Neutrophil (primary cell): ENCODE measurements at regions not wholly inside any gene's neighbourhood (a gene's known extent, or its start where the extent isn't known, plus 50 kb on each side); places are given as distances from the start of the nearest gene placed in this dataset.
"Not testable (repeated sequence)": the region's sequence is repeated elsewhere in the genome, so short reads cannot be mapped to it uniquely, and the experiment has no call there.

Experiments used
- H3K27ac ChIP-seq: fragments of 200-600 bp; sonication (generic); 2 replicates; pipeline ENCODE4 v1.5.1; 2016; ENCODE audit warnings: mild to moderate bottlenecking, moderate library complexity
- H3K27me3 ChIP-seq: fragments of 200-600 bp; sonication (generic); 2 replicates; pipeline ENCODE4 v1.6.0; 2016; ENCODE audit warnings: mild to moderate bottlenecking
- H3K36me3 ChIP-seq: fragments of 200-600 bp; sonication (generic); 2 replicates; pipeline ENCODE4 v1.5.1; 2017
- H3K4me1 ChIP-seq, 2 experiments: fragments of 200-600 bp in 1 of 2; sonication (generic) in 1 of 2; 1 replicate in 1 of 2; 2 replicates in 1 of 2; pipeline versions ENCODE4 v1.5.1 to v1.6.1; 2013 to 2016; ENCODE audit warnings: low read depth in 1 of 2, low read length in 1 of 2, mild to moderate bottlenecking in 1 of 2, moderate library complexity in 1 of 2; ENCODE audit not compliant: control insufficient read depth in 1 of 2, insufficient read depth in 1 of 2
- H3K4me3 ChIP-seq, 2 experiments: fragments of 200-600 bp in 1 of 2; sonication (generic) in 1 of 2; 1 replicate in 1 of 2; 2 replicates in 1 of 2; pipeline ENCODE4 v1.5.1; 2013 to 2016; ENCODE audit warnings: low read depth in 1 of 2, low read length in 1 of 2, mild to moderate bottlenecking in 1 of 2, moderate library complexity in 1 of 2
- H3K9me3 ChIP-seq: fragments of 200-600 bp; sonication (generic); 2 replicates; pipeline ENCODE4 v1.5.1; 2016
- TF ChIP-seq, protein P1 (sequence below): fragments of 200-600 bp; sonication (generic); IDR thresholded peaks from 2 replicates; pipeline ENCODE4 v1.5.1; 2016; ENCODE audit warnings: antibody characterized with exemption

DNA sequence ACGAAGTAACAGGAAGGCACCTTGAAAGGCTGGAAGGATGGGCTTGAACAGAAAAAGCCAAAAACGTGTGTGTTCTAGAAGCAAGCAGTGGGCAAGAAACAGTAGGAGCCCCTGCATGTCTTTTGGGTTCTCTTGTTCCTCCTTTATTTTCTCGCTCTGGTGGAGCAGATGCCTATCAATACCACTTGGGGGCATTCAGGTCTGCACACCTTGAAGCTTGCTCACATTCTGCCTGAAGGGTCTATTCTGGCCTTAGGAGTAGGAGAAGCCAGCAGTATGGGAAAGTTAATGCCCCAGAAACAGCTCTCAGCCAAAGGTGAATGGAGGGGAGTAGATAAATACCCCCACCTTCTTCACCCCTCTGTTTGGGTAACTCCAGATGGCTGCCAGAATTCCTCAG lies 204.5 kb downstream of the TXNL1 start:
- Histone ChIP-seq H3K36me3 (no peaks in the 10 kb centered on the region), H3K4me3 (no peak overlapping the region), H3K4me1 (no peaks in the 10 kb centered on the region), H3K9me3 (no peaks in the 10 kb centered on the region), H3K27me3 (no peaks in the 10 kb centered on the region), H3K27ac (no peak overlapping the region)
- TF ChIP-seq, protein P1, sequence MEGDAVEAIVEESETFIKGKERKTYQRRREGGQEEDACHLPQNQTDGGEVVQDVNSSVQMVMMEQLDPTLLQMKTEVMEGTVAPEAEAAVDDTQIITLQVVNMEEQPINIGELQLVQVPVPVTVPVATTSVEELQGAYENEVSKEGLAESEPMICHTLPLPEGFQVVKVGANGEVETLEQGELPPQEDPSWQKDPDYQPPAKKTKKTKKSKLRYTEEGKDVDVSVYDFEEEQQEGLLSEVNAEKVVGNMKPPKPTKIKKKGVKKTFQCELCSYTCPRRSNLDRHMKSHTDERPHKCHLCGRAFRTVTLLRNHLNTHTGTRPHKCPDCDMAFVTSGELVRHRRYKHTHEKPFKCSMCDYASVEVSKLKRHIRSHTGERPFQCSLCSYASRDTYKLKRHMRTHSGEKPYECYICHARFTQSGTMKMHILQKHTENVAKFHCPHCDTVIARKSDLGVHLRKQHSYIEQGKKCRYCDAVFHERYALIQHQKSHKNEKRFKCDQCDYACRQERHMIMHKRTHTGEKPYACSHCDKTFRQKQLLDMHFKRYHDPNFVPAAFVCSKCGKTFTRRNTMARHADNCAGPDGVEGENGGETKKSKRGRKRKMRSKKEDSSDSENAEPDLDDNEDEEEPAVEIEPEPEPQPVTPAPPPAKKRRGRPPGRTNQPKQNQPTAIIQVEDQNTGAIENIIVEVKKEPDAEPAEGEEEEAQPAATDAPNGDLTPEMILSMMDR = no peak

DNA sequence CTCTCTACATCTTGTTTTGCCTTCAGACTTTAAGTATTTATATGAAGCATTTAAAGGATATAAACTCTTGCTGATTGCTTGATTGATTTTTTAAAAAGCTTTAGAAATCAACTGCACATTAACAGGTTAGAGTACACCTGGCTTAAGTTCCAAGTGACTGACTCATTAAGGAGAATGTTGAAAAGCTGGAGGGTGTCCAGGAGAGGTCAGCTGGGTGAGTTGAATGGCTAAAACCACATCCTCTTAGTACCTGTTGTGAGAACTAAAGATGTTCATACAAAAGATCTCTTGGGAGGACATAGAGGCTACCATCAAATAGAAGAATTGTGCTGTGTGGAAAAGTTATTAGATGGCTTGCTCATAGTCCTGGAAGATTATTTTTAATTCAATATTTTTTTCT lies 206.8 kb downstream of the TXNL1 start:
- H3K27ac ChIP-seq = no peak overlapping the region
- no peaks in the 10 kb centered on the region for H3K36me3 ChIP-seq
- no peaks in the 10 kb centered on the region for H3K27me3 ChIP-seq
- no peaks in the 10 kb centered on the region for H3K4me1 ChIP-seq
- H3K4me3 ChIP-seq = no peak overlapping the region
- H3K9me3 ChIP-seq = no peaks in the 10 kb centered on the region
- TF ChIP-seq, protein P1 = no peak

DNA sequence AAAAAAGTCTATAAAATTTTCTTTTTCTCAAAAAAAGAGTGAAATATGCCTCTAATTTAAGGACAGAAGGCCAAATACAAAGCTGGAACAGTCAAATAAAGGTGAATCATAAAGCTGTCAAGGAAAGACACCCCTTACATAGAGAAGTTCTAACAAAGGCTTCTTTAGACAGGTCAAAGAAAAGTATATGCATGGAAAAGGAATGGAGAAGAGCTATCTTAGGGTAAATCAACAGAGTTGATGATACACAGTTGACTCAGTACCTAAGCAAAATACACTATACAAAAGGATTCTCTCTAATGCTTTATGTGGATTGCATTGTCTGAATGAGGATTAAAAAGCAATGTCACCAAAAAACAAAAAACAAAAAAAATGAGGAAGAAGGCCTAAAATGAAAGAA lies 214.8 kb downstream of the TXNL1 start:
- Histone ChIP-seq H3K4me3 (no peak overlapping the region), H3K9me3 (no peaks in the 10 kb centered on the region), H3K27me3 (no peaks in the 10 kb centered on the region), H3K27ac (no peak overlapping the region), H3K4me1 (no peaks in the 10 kb centered on the region), H3K36me3 (no peaks in the 10 kb centered on the region)
- TF ChIP-seq, protein P1 = no peak

- Histone ChIP-seq H3K27ac (no peak overlapping the region), H3K36me3 (no peaks in the 10 kb centered on the region), H3K4me3 (no peak overlapping the region), H3K4me1 (no peaks in the 10 kb centered on the region), H3K9me3 (no peaks in the 10 kb centered on the region), H3K27me3 (no peaks in the 10 kb centered on the region)
- TF ChIP-seq, protein P1 = no peak
These were observed 216.7 kb downstream of the TXNL1 start for GRCh38 chr18:56421647-56422046.

GRCh38 chr18:56420868-56421267 lies 217.5 kb downstream of the TXNL1 start:
- not testable (repeated sequence) for H3K27ac ChIP-seq, H3K4me1 ChIP-seq, H3K27me3 ChIP-seq, H3K9me3 ChIP-seq, H3K4me3 ChIP-seq, H3K36me3 ChIP-seq

DNA sequence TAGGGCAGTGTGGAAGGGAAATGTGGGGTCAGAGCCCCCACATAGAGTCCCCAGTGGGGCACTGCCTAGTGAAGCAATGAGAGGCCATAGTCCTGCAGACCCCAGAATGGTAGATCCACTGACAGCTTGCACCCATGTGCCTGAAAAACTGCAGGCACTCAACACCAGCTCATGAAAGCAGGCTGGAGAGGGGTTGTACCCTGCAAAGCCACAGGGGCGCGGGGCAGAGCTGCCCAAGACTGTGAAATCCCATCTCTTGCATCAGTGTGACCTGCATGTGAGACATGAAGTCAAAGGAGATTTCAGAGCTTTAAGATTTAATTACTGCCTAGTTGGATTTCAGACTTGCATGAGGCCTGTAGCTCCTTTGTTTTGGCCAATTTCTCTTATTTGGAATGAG lies 224.0 kb downstream of the TXNL1 start:
- Histone ChIP-seq H3K27me3 (no peaks in the 10 kb centered on the region), H3K4me1 (no peaks in the 10 kb centered on the region), H3K27ac (no peak overlapping the region), H3K9me3 (no peaks in the 10 kb centered on the region), H3K36me3 (no peaks in the 10 kb centered on the region), H3K4me3 (no peak overlapping the region)
- TF ChIP-seq, protein P1 = no peak
